Mucosa of stomach (tissue), 1 donor: ENCODE measurements at regions not wholly inside any gene's neighbourhood (a gene's known extent, or its start where the extent isn't known, plus 50 kb on each side); places are given as distances from the start of the nearest gene placed in this dataset.
"Not testable (repeated sequence)": the region's sequence is repeated elsewhere in the genome, so short reads cannot be mapped to it uniquely, and the experiment has no call there.

Experiments
- H3K27me3 ChIP-seq: one replicate; pipeline ENCODE4 v1.7.0; 2013; ENCODE audit warnings: mild to moderate bottlenecking, low read length; ENCODE audit not compliant: control insufficient read depth, insufficient read depth
- H3K36me3 ChIP-seq: one replicate; pipeline ENCODE4 v1.7.0; 2013; ENCODE audit warnings: low read length; ENCODE audit not compliant: control insufficient read depth, insufficient read depth
- H3K4me1 ChIP-seq: one replicate; pipeline ENCODE4 v1.7.0; 2013; ENCODE audit warnings: mild to moderate bottlenecking, low read length; ENCODE audit not compliant: control insufficient read depth, insufficient read depth
- H3K4me3 ChIP-seq: one replicate; pipeline ENCODE4 v1.7.0; 2013; ENCODE audit warnings: low read length
- H3K9ac ChIP-seq: one replicate; pipeline ENCODE4 v1.7.0; 2013; ENCODE audit warnings: mild to moderate bottlenecking, low read length, moderate library complexity
- H3K9me3 ChIP-seq: one replicate; pipeline ENCODE4 v1.7.0; 2013; ENCODE audit warnings: mild to moderate bottlenecking, low read length, moderate library complexity; ENCODE audit not compliant: control insufficient read depth
- donor health status: Pancreatic carcinoma.

- Histone ChIP-seq H3K9me3 (no peaks in the 10 kb centered on the region), H3K9ac (no peak overlapping the region), H3K4me1 (no peaks in the 10 kb centered on the region), H3K36me3 (no peaks in the 10 kb centered on the region), H3K4me3 (no peak overlapping the region), H3K27me3 (no peaks in the 10 kb centered on the region)
Measured at GRCh38 chr20:40037511-40037910, 651.5 kb downstream of the MAFB start.

GRCh38 chr20:40029589-40029988, 659.4 kb downstream of the MAFB start:
- H3K9ac ChIP-seq = no peak overlapping the region
- no peaks in the 10 kb centered on the region for H3K4me1 ChIP-seq
- no peaks in the 10 kb centered on the region for H3K27me3 ChIP-seq
- H3K4me3 ChIP-seq = no peak overlapping the region
- H3K9me3 ChIP-seq = no peaks in the 10 kb centered on the region
- H3K36me3 ChIP-seq = no peaks in the 10 kb centered on the region

- Histone ChIP-seq H3K9me3 (no peaks in the 10 kb centered on the region), H3K36me3 (no peaks in the 10 kb centered on the region), H3K27me3 (no peaks in the 10 kb centered on the region)
Measured at GRCh38 chr20:40019510-40019909, 669.5 kb downstream of the MAFB start.

GRCh38 chr20:40017765-40018164, 671.3 kb downstream of the MAFB start:
- Histone ChIP-seq H3K9me3 (no peaks in the 10 kb centered on the region), H3K36me3 (no peaks in the 10 kb centered on the region), H3K9ac (no peak overlapping the region), H3K4me3 (no peak overlapping the region), H3K4me1 (no peaks in the 10 kb centered on the region), H3K27me3 (no peaks in the 10 kb centered on the region)

More at GRCh38 chr20:40019510-40019909, 669.5 kb downstream of the MAFB start:
- Histone ChIP-seq H3K9ac (no peak overlapping the region), H3K4me3 (no peak overlapping the region), H3K4me1 (no peaks in the 10 kb centered on the region)

GRCh38 chr20:40016890-40017289, 672.1 kb downstream of the MAFB start:
- Histone ChIP-seq H3K4me3 (no peak overlapping the region), H3K27me3 (no peaks in the 10 kb centered on the region), H3K9me3 (no peaks in the 10 kb centered on the region), H3K4me1 (no peaks in the 10 kb centered on the region), H3K36me3 (no peaks in the 10 kb centered on the region), H3K9ac (no peak overlapping the region)

- Histone ChIP-seq H3K9ac (no peak overlapping the region), H3K4me3 (no peak overlapping the region), H3K27me3 (no peaks in the 10 kb centered on the region), H3K36me3 (no peaks in the 10 kb centered on the region), H3K4me1 (no peaks in the 10 kb centered on the region), H3K9me3 (no peaks in the 10 kb centered on the region)
Measured at GRCh38 chr20:40016392-40016791, 672.6 kb downstream of the MAFB start.

- not testable (repeated sequence) for H3K9me3 ChIP-seq, H3K27me3 ChIP-seq, H3K4me3 ChIP-seq, H3K36me3 ChIP-seq, H3K9ac ChIP-seq, H3K4me1 ChIP-seq
Measured at GRCh38 chr20:40012026-40012425, 677.0 kb downstream of the MAFB start.

- Histone ChIP-seq H3K9ac (no peak overlapping the region), H3K27me3 (no peaks in the 10 kb centered on the region), H3K36me3 (no peaks in the 10 kb centered on the region), H3K4me1 (no peaks in the 10 kb centered on the region), H3K4me3 (no peak overlapping the region), H3K9me3 (no peaks in the 10 kb centered on the region)
Measured at GRCh38 chr20:40010483-40010882, 678.6 kb downstream of the MAFB start.

- H3K4me1 ChIP-seq = no peaks in the 10 kb centered on the region
- no peaks in the 10 kb centered on the region for H3K27me3 ChIP-seq
- no peak overlapping the region for H3K9ac ChIP-seq
- H3K36me3 ChIP-seq = no peaks in the 10 kb centered on the region
- no peak overlapping the region for H3K4me3 ChIP-seq
- no peaks in the 10 kb centered on the region for H3K9me3 ChIP-seq
Measured at GRCh38 chr20:40009542-40009941, 679.5 kb downstream of the MAFB start.

GRCh38 chr20:40008177-40008576, 680.9 kb downstream of the MAFB start:
- H3K4me3 ChIP-seq = no peak overlapping the region
- no peaks in the 10 kb centered on the region for H3K9me3 ChIP-seq
- H3K9ac ChIP-seq = no peak overlapping the region
- H3K4me1 ChIP-seq = no peaks in the 10 kb centered on the region
- H3K36me3 ChIP-seq = no peaks in the 10 kb centered on the region
- H3K27me3 ChIP-seq = no peaks in the 10 kb centered on the region

- H3K36me3 ChIP-seq = no peaks in the 10 kb centered on the region
- H3K4me1 ChIP-seq = no peaks in the 10 kb centered on the region
- H3K9ac ChIP-seq = no peak overlapping the region
- no peaks in the 10 kb centered on the region for H3K27me3 ChIP-seq
- no peak overlapping the region for H3K4me3 ChIP-seq
- no peaks in the 10 kb centered on the region for H3K9me3 ChIP-seq
Measured at GRCh38 chr20:40006168-40006860, 682.7 kb downstream of the MAFB start.

- not testable (repeated sequence) for H3K27me3 ChIP-seq, H3K4me1 ChIP-seq, H3K36me3 ChIP-seq, H3K9me3 ChIP-seq, H3K4me3 ChIP-seq, H3K9ac ChIP-seq
Measured at GRCh38 chr20:40004092-40004491, 684.9 kb downstream of the MAFB start.

GRCh38 chr20:39993742-39994141, 695.3 kb downstream of the MAFB start:
- Histone ChIP-seq H3K9ac (no peak overlapping the region), H3K9me3 (no peaks in the 10 kb centered on the region), H3K4me1 (no peaks in the 10 kb centered on the region), H3K4me3 (no peak overlapping the region), H3K27me3 (no peaks in the 10 kb centered on the region), H3K36me3 (no peaks in the 10 kb centered on the region)
